Activated T-cell treated with anti-CD3 and anti-CD28 coated beads, Interleukin-2, amount 50 U/mL, for 1 hour (primary cell): ENCODE measurements at regions not wholly inside any gene's neighbourhood (a gene's known extent, or its start where the extent isn't known, plus 50 kb on each side); places are given as distances from the start of the nearest gene placed in this dataset.
"Not testable (repeated sequence)": the region's sequence is repeated elsewhere in the genome, so short reads cannot be mapped to it uniquely, and the experiment has no call there.

Experiments used
- DNase-seq: peaks from one replicate; pipeline ENCODE4 v3.0.0-alpha.2; 2020

- DNase-seq, result no peak
Measured at GRCh38 chr9:21533597-21533996, 51.5 kb upstream of the IFNE start.

- no peak for DNase-seq
Measured at GRCh38 chr9:21535396-21535795, 53.3 kb upstream of the IFNE start.

- DNase-seq, result no peak
Measured at GRCh38 chr9:21542787-21543186, 60.7 kb upstream of the IFNE start.

- DNase-seq, result no peak
Measured at GRCh38 chr9:21543187-21543586, 61.1 kb upstream of the IFNE start.

- not testable (repeated sequence) for DNase-seq
Measured at GRCh38 chr9:21543816-21544215, 61.7 kb upstream of the IFNE start.

GRCh38 chr9:21546949-21547348 is 64.8 kb upstream of the IFNE start:
- DNase-seq, result no peak

- no peak for DNase-seq
Measured at GRCh38 chr9:21549251-21549765, 67.2 kb upstream of the IFNE start.

- no peak for DNase-seq
Measured at GRCh38 chr9:21549890-21550289, 67.8 kb upstream of the IFNE start.

GRCh38 chr9:21550392-21550791 is 68.3 kb upstream of the IFNE start:
- DNase-seq, result no peak

GRCh38 chr9:21551401-21551800 is 69.3 kb upstream of the IFNE start:
- no peak for DNase-seq

- no peak for DNase-seq
Measured at GRCh38 chr9:21552244-21553170, 70.4 kb upstream of the IFNE start.

- no peak for DNase-seq
Measured at GRCh38 chr9:21553441-21553840, 71.3 kb upstream of the IFNE start.

- DNase-seq, result no peak
Measured at GRCh38 chr9:21554813-21555212, 72.7 kb upstream of the IFNE start.

- no peak for DNase-seq
Measured at GRCh38 chr9:21555911-21556310, 73.8 kb upstream of the IFNE start.

- DNase-seq, result no peak
Measured at GRCh38 chr9:21556581-21557427, 74.7 kb upstream of the IFNE start.

- DNase-seq, result no peak
Measured at GRCh38 chr9:21557428-21557768, 75.3 kb upstream of the IFNE start.

GRCh38 chr9:21558079-21558478 is 76.0 kb upstream of the IFNE start:
- no peak for DNase-seq

GRCh38 chr9:21558615-21559401 is 76.7 kb upstream of the IFNE start:
- DNase-seq, result no peak

GRCh38 chr9:21559402-21560280 is 77.5 kb upstream of the IFNE start:
- peak; percentile 66 for DNase-seq

- no peak for DNase-seq
Measured at GRCh38 chr9:21560281-21560745, 78.2 kb upstream of the IFNE start.

GRCh38 chr9:21561502-21561901 is 79.4 kb upstream of the IFNE start:
- no peak for DNase-seq

- no peak for DNase-seq
Measured at GRCh38 chr9:21564175-21564574, 82.1 kb upstream of the IFNE start.
